ENCODE measurements at regions not wholly inside any gene's neighbourhood (a gene's known extent, or its start where the extent isn't known, plus 50 kb on each side); places are given as distances from the start of the nearest gene placed in this dataset.

GRCh38 chr13:24107955-24108614 lies 52.4 kb upstream of the SPATA13 start:
- TF ChIP-seq CTCF (IDR thresholded peaks at IDR 0.05; ENCODE audit: insufficient read depth, low read length, poor library complexity, severe bottlenecking) = no peak
- DNase-seq (ENCODE audit: extremely low read depth, insufficient read length) = no peak

GRCh38 chr13:24108615-24108965 lies 51.9 kb upstream of the SPATA13 start:
- no peak overlapping the region for H3K4me3 ChIP-seq (replicated peaks; ENCODE audit: low read depth, low read length)
- no peak for DNase-seq (ENCODE audit: extremely low read depth, insufficient read length)
- H3K27me3 ChIP-seq (replicated peaks; ENCODE audit: control insufficient read depth, insufficient read depth, low read length) = peaks cover 2% of the 10 kb centered on the region
- H3K36me3 ChIP-seq (ENCODE audit: control insufficient read depth, insufficient read depth, low read length) = no peaks in the 10 kb centered on the region
- no peak for TF ChIP-seq CTCF (IDR thresholded peaks at IDR 0.05; ENCODE audit: insufficient read depth, low read length, poor library complexity, severe bottlenecking)

More at GRCh38 chr13:24107955-24108614, 52.4 kb upstream of the SPATA13 start:
- Histone ChIP-seq H3K27me3 (replicated peaks; ENCODE audit: control insufficient read depth, insufficient read depth, low read length) (peaks cover 2% of the 10 kb centered on the region), H3K4me3 (replicated peaks; ENCODE audit: low read depth, low read length) (no peak overlapping the region), H3K36me3 (ENCODE audit: control insufficient read depth, insufficient read depth, low read length) (no peaks in the 10 kb centered on the region)

- Histone ChIP-seq H3K36me3 (ENCODE audit: control insufficient read depth, insufficient read depth, low read length) (no peaks in the 10 kb centered on the region), H3K27me3 (replicated peaks; ENCODE audit: control insufficient read depth, insufficient read depth, low read length) (peaks cover 2% of the 10 kb centered on the region), H3K4me3 (replicated peaks; ENCODE audit: low read depth, low read length) (no peak overlapping the region)
- DNase-seq (ENCODE audit: extremely low read depth, insufficient read length) = no peak
- no peak for TF ChIP-seq CTCF (IDR thresholded peaks at IDR 0.05; ENCODE audit: insufficient read depth, low read length, poor library complexity, severe bottlenecking)
These were observed 50.5 kb upstream of the SPATA13 start for GRCh38 chr13:24110011-24110410.
